BJ (cell line): ENCODE measurements at regions not wholly inside any gene's neighbourhood (a gene's known extent, or its start where the extent isn't known, plus 50 kb on each side); places are given as distances from the start of the nearest gene placed in this dataset.
A peak's percentile ranks its signal among the peaks of the same experiment; 100 is the strongest.

Experiments
- CTCF ChIA-PET: fragments of 350-600 bp; formaldehyde crosslinking; extraction: SDS; loops from one replicate; lab custom pipeline; 2021; ENCODE audit warnings: antibody characterized with exemption, inconsistent platforms; lab: Yijun Ruan, JAX
- POLR2A ChIA-PET: fragments of 300-600 bp; sonication (Branson Sonifier 250); formaldehyde crosslinking; extraction: SDS; loops from one replicate; lab custom pipeline; 2021; ENCODE audit warnings: antibody characterized with exemption; lab: Charles Lee
- DNase-seq: peaks from one replicate; pipeline ENCODE4 v3.0.0-alpha.2; 2011; ENCODE audit warnings: low read depth
- H3K27me3 ChIP-seq: 2 replicates; pipeline ENCODE4 v1.6.0; 2011; ENCODE audit warnings: low read length; ENCODE audit not compliant: control insufficient read depth, insufficient read depth
- H3K36me3 ChIP-seq: 2 replicates; pipeline ENCODE4 v1.5.1; 2011; ENCODE audit warnings: low read length; ENCODE audit not compliant: control insufficient read depth, insufficient read depth
- H3K4me3 ChIP-seq: 2 replicates; pipeline ENCODE4 v1.5.1; 2011; ENCODE audit warnings: low read depth, mild to moderate bottlenecking, control low read depth, low read length
- CTCF ChIP-seq: IDR thresholded peaks from 2 replicates; pipeline ENCODE4 v1.5.1; 2011; ENCODE audit warnings: low read depth, mild to moderate bottlenecking, control low read depth, inconsistent platforms, low read length, moderate library complexity; ENCODE audit not compliant: insufficient read depth

DNA sequence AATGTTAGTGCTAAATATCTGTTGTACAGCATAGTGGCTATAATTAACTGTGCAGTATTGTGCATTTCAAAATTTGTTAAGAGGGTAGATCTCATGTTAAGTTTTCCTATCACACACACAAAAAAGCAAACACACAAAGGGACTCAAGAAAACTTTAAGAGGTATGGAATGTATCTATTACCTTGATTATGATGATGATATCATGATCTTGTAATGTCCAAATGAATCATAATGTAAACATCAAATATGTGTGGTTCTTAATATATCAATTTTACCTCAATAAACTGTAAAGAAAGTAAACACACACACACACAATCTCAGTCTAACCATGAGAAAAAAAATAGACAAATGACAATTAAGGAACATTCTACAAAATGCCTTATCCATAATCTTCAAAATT, 934.6 kb downstream of the SLITRK1 start:
- no peak for DNase-seq
- Histone ChIP-seq H3K36me3 (no peaks in the 10 kb centered on the region), H3K27me3 (no peaks in the 10 kb centered on the region), H3K4me3 (no peak overlapping the region)
- CTCF ChIA-PET: no interaction called here
- TF ChIP-seq CTCF: no peak
- POLR2A ChIA-PET: no interaction called here

- ChIA-PET CTCF (interaction anchor here (0.7 kb wide), 2 partner anchors 9 to 208 kb away, joined by 3 read pairs; no protein-coding TSS in a partner anchor), POLR2A (no interaction called here)
- Histone ChIP-seq H3K4me3 (no peak overlapping the region), H3K36me3 (no peaks in the 10 kb centered on the region), H3K27me3 (no peaks in the 10 kb centered on the region)
- peak; percentile 27 for DNase-seq
- TF ChIP-seq CTCF: no peak
These were observed 935.1 kb downstream of the SLITRK1 start for GRCh38 chr13:82947191-82947621.

DNA sequence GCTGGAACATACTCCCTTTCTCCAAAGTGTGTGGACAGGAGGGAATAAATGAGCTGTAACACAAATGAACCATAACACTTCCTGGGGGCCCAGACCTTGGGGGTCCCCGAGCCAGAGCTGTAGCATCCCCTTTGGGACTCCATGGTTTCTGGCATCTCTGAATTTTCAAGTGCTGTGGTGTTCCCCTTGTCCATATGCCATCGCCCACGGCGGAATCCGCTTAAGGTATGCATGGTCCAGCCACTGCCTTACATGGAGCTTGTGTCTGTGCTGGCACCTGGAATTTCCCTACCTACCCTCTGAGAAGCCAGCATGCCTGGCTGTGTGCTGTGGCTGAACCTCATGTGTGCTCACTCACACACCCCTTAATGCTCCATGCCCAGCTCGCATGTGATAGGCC, 943.6 kb downstream of the SLITRK1 start:
- H3K4me3 ChIP-seq: no peak overlapping the region
- no peak for DNase-seq
- no peaks in the 10 kb centered on the region for H3K27me3 ChIP-seq
- CTCF ChIA-PET: interaction anchor here (0.5 kb wide), 1 partner anchor 398 kb away, joined by 3 read pairs; no protein-coding TSS in a partner anchor
- POLR2A ChIA-PET: no interaction called here
- no peak for TF ChIP-seq CTCF
- H3K36me3 ChIP-seq: no peaks in the 10 kb centered on the region

- ChIA-PET POLR2A (interaction anchor here (0.7 kb wide), 1 partner anchor 531 kb away, joined by 3 read pairs; no protein-coding TSS in a partner anchor), CTCF (no interaction called here)
- no peak for TF ChIP-seq CTCF
- Histone ChIP-seq H3K4me3 (no peak overlapping the region), H3K27me3 (no peaks in the 10 kb centered on the region), H3K36me3 (no peaks in the 10 kb centered on the region)
- no peak for DNase-seq
These were observed 948.3 kb downstream of the SLITRK1 start for GRCh38 chr13:82934000-82934399.

DNA sequence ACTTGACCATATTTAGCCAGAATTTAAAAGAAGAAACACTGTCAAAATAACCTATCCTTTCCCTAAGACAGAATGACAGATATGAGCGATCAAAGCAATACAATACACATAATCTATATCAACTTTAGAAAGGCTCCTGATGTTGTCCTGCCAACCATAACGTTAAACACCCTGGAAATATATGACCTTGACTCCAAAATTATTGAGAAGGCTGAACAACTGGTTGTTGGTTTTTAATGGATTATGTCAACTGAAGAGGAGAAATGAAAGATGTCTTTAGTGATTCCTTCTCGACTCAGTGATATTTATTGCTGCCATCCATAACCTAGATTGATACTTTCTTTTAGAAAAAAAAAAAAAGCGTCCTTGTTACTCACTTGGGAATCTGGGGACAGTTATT, 957.2 kb downstream of the SLITRK1 start:
- no peak for TF ChIP-seq CTCF

More for the DNA sequence above, 957.2 kb downstream of the SLITRK1 start:
- H3K36me3 ChIP-seq: no peaks in the 10 kb centered on the region
- POLR2A ChIA-PET: no interaction called here
- no peak overlapping the region for H3K4me3 ChIP-seq
- H3K27me3 ChIP-seq: no peaks in the 10 kb centered on the region
- DNase-seq: no peak
- CTCF ChIA-PET: no interaction called here
